ENCODE measurements at regions not wholly inside any gene's neighbourhood (a gene's known extent, or its start where the extent isn't known, plus 50 kb on each side); places are given as distances from the start of the nearest gene placed in this dataset.
"Not testable (repeated sequence)": the region's sequence is repeated elsewhere in the genome, so short reads cannot be mapped to it uniquely, and the experiment has no call there.

DNA sequence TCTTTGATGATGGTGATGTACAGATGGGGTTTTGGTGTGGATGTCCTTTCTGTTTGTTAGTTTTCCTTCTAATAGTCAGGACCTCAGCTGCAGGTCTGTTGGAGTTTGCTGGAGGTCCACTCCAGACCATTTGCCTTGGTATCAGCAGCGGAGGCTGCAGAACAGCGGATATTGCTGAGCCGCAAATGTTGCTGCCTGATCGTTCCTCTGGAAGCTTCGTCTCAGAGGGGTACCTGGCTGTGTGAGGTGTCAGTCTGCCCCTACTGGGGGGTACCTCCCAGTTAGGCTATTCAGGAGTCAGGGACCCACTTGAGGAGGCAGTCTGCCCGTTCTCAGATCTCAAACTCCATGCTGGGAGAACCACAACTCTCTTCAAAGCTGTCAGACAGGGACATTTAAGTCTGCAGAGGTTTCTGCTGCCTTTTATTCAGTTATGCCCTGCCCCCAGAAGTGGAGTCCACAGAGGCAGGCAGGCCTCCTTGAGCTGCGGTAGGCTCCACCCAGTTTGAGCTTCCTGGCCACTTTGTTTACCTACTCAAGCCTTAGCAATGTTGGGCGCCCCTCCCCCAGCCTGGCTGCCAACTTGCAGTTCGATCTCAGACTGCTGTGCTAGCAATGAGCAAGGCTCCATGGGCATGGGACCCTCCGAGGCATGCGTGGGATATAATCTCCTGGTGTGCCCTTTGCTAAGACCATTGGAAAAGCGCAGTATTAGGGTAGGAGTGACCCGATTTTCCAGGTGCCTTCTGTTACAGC is 264.5 kb downstream of the MATN1 start:
- not testable (repeated sequence) for DNase-seq

DNA sequence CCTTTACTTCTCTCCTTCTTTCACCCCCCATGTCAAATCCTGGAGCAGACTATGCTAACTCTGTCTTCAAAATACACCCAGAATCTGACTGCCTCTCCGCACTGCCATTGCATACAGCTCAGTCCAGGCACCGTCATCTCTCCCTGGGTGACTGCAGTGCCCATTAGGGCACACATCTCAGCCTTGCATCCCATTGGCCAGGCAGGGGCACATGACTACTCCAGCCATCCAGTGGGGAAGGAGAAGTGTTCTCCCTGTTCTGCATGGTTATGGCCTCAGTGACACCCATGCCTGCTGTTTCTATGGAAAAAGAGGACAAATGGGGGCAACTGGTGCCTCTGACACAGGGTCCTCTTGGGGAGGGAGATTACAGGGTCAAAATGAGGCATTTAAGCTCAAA is 270.5 kb downstream of the MATN1 start:
- DNase-seq = no peak

DNA sequence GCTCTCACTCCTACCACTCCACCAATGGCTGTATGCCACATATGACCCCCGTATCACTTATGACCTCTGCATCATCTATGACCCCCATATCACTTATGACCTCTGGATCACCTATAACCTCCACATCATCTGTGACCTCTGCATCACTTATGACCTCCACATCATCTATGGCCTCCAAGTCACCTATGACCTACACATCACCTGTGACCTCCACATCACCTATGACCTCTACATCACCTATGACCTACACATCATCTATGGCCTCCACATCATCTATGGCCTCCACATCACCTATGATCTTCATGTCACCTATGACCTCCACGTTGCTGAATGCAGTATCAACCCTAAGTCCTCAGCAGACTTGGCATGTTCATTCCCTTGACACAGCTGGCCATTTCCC is 271.2 kb downstream of the MATN1 start:
- DNase-seq = no peak

DNA sequence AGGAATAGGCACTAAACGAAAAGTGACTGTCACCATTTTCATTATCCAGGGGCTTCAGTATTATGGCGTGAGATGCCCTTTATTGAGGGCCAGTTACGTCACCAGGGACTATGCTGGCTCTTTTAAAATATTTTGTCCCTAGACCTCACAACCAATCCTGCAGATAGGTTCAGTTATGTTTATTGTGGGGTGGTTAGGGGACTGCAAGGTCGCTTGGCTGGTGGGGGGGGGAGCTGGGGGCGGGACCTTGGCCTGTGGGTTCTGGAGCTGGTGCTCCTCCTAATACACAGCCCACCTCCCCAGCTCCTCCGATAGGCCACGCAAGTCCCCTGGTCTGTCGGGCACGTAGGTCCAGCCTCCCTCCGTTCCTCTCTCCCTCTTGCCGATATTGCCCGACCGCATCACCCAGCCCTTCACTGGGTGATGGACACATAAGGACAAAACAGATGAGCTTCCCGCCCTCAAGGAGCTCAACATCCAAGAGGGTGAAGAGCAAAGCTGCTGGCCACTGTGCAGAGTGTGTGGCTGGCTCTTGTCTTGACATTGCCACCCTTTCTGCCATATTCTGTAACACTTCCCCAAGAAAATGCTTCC is 271.8 kb downstream of the MATN1 start:
- no peak for DNase-seq

DNA sequence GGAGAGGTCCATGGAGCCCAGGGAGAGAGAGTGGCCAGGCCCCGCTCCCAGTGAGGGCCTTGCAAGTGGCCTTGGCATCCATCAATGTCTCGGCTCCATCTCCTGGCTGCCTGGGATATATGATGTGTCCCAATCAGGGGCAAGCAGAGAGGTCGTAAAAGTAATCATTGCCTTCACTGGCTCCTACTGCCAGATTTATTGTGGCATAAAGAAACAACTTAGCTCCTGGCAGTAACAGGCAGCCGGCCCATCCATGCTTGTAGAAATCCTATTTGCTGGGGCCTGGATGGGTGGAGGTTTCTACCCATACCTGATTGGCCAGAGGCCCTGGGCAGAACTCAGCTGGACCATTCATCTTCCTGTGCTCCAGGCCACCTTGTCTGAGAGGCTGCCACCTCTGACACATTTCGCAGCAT is 272.6 kb downstream of the MATN1 start:
- DNase-seq = no peak

DNA sequence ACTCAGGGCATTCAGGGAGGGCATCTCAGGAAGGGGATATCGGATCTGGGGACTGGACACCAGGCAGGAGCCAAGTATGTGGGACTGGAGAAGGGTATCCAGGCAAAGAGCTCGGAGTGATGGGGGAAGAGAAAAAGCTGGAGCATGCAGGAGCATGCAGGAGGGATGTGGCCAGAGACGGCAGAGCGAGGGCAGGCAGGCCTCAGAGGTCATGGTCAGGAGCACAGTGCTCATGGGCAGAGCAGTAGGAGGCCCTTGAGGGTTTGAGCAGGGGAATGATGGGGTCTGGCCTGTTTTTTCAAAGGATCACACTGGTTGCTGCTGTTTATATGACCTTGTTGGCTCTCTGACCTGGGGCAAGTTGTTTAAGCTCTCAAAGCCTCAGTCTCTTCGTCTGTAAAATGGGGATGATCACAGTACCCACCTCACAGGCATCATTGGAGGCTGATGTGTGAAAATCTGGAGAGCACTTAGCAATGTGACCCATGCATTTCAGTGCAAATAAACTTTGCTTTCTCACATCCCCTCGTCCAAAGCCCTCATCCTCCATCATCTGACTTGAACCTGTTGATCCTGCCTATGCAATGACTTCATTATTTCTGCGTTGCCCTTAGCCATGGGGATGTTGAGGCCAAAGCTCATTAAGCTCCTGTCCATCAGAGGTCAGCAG is 273.1 kb downstream of the MATN1 start:
- no peak for DNase-seq

DNA sequence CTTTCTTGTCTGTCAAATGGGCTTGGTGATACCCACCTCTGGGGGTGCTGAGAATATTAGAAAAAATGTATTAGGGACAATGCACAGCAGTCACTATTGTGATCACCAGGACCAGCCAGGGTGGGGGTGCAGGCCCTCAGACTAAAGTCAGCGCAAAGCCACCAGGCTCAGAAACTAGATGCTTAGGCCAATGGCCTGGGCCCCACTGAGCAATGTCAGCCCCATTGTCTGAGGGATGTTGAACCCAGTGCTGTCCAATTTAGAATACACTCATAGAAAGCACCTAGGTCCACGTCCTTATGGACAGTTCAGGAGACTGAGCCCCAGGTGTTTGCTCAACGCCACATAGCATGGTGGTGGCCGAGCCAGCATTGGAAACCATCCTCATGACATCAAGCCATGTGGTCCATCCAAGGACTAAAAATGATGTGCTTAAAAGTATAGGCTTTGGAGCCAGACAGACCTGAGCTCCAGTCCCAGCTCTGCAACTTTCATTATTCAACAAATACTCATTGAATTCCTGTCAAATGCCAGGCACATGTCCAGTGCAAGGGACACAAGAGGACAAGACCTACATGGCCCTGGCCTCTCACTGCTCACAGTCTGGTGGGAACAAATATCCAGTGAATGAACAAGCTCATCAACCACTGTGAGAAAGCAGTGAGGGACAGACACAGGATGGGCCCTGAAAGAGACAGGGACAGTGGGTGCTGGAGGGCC is 273.8 kb downstream of the MATN1 start:
- DNase-seq = no peak

DNA sequence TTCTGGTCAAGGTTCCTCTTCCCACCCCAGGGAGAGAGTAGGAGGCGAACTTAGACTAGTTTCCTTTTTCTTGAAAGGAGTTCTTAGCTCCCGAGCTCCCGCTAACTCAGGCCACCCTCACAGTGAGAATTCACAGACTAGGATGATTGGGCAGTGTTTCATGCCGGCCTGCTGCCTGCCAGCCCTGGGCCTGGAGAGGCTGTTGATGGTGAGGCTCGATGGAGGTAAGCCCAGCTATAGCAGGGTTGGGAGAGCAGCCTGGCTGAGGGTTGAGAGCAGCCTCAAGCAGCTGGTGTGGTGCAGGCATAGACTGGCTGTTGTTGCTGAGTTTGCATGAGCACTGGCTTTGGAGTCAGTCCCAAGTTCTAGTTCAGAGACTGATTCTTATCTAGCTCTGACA is 274.4 kb downstream of the MATN1 start:
- DNase-seq = no peak

DNA sequence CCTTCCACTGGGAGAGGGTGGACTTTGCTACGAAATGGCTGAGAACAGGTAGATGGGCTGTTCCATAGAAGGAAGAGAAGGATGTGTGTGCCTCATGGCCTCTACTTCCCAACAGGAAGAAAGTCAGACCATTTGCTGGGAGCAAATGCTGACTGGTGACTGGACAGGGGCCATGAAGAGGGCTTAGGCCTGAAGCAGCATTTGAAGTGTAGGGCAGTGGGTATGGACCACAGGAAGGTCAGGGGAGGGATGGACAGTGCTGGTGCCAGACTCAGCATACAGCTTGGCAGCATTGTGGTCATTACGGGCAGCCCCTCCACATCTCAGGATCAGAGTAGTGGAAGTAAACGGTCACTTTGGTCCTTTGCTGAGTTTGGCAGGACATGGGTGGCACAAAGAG is 275.7 kb downstream of the MATN1 start:
- DNase-seq = no peak

DNA sequence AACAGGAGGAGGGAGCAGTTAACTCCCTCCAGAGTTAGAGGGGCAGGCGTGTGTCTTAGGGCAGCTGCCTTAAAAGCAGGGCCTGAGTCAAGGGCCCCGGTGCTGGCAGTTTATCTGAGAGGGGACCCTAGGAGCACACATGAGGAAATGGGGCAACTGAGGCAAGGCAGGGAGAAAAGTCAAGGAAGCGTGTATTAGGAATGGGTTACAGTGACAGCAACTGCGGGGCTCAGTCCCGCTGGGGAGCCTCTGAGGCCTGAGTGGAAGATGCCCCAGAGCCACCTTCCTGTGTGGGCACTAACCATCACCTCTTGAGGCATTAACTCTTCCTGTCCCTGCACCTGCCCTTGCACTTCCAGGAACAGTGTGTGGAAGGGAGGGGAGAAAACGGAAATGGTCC is 276.3 kb downstream of the MATN1 start:
- DNase-seq = no peak

DNA sequence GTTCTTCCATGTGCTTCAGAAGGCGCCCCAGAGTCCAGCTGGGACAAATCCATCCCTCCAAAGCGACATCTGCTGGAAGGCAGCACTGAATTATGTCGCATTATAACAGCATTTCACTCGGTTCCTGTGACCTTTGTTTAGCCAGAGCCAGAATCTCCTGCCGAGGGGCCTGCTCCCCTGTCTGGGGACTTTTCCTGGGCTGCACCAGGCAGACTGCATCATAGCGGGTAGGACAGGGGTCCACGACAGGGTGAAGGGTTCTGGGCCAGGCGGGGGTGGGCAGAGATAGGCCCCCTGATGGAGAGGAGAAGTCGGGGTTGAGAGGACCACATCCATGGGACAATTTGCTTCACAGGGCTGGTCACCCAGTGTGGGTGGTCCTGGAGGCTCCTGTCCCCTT is 276.9 kb downstream of the MATN1 start:
- DNase-seq = no peak

DNA sequence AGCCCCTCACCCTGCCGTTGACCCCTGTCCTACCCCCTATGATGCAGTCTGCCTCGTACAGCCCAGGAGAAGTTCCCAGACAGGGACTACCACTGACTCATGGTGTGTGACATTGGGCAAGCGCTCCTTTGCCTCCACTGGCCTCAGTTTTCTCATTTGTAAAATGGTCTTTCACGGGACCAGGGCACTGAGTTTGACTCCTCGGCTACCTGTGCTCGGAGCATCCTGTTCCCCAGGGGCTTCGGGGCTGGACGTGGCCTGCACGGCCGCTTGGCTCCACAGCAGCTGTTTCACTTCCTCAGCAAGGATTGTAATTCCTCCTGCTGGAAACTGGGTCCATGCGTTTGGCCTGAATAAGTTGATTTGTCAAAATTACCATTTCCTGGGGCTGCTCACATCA is 277.3 kb downstream of the MATN1 start:
- DNase-seq = no peak

DNA sequence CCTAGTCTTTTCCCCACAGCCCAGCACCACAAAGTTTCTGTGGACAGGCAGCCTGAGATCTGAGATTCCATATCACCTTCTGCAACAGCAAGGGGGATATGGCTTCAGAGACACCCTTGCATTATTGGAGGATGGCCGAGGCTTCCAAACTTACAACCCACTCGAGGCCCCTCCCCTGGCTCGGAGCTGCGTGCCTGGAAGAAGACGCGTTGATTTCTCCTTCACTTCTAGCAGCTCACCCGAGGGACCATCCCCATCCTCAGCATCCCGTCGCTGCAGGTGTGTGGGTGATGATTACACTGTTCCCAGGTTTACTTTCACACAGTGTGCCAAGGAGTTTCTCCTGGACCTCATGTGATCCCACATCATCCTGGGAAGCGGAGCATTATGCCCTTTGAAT is 277.9 kb downstream of the MATN1 start:
- no peak for DNase-seq

DNA sequence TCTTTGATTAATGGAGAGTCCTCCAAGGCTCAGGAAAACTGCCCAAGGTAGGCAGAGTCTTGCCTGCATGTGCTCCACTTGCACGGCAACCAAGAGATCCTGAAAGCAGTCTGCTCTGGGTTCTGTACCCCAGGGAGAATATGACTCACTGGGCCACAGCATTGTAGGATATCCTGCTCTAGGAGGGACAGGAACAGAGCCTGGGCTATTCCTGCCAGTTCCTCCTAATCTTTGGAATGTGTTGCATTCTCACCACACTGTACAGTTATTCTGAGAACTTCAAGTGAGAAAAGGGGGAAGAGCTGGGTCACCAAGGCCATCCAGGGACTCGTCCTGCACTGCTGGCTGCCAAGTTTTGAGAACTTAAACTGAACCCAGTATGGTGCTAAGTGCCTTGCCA is 278.5 kb downstream of the MATN1 start:
- no peak for DNase-seq

DNA sequence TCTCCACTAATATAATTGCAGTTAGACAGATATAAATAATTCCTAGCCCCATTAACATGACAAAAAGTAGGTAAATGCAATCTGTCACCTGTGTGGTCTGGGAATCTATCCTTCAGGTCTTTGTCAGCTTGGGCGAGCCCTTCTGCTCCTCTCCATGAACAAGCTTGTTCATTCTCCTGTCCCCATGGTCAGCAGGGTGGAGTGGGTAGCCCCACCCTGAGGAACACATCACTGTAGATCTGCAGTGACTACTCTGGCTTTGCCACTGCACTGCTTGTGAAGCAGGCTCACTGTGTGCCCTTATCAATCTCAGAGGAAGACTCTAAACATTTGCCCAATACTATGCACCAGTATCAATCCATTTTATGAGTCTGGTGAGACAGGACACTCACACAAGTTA is 279.0 kb downstream of the MATN1 start:
- no peak for DNase-seq

DNA sequence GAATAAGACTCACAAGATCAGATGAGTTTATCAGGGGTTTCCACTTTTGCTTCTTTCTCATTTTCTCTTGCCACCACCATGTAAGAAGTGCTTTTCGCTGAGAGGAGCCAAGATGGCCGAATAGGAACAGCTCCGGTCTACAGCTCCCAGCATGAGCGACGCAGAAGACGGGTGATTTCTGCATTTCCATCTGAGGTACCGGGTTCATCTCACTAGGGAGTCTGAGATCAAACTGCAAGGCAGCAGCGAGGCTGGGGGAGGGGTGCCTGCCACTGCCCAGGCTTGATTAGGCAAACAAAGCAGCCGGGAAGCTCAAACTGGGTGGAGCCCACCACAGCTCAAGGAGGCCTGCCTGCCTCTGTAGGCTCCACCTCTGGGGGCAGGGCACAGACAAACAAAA is 285.1 kb downstream of the MATN1 start:
- not testable (repeated sequence) for DNase-seq

DNA sequence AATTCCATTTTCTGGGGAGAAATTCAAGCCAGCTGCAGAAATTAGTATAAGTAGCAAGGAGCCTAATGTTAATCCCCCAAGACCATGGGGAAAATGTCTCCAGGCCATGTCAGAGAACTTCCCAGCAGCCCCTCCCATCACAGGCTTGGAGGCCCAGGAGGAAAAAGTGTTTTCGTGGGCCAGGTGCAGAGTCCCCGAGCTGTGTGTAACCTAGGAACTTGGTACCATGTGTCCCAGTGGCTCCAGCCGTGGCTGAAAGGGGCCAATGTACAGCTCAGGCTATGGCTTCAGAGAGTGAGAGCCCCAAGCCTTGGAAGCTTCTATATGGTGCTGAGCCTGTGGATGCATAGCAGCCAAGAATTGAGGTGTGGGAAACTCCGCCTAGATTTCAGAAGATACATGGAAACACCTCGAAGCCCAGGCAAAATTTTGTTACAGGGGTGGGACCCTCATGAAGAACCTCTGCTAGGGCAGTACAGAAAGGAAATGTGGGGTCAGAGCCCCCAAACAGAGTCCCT is 286.3 kb downstream of the MATN1 start:
- no peak for DNase-seq

DNA sequence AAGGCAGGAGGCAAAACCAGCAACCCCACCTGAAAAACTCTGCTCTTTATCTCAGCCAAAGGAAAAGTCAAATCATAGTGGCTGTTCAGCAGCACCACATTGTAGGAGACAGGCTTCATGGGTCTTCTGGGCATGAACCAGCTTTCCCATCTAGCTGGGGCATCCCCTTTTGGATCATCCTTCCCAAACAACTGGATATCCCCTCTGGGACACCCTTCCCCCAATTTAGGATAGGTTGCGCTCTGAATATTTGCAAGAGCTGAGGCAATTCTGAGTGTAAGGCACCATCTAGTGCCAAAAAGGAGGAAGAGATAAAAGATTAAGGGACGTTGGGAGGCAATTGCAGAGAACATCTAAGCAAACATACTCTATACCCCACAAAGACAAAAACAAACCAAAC is 295.8 kb downstream of the MATN1 start:
- DNase-seq = no peak

DNA sequence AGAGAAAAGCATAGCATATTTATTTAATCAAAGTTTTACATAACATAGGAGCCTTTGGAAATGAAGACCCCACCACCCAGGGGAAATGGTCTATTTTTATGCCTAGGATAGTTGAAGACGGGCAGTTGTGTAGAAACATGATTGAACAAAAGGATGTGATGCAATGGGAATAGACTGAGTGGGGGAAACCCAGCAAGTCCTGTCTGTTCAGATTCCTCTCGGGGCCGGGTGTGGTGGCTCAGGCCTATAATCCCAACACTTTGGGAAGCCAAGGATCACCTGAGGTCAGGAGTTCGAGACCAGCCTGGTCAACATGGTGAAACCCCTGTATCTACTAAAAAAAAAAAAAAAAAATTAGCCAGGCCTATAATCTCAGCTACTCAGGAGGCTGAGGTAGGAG is 298.3 kb downstream of the MATN1 start:
- no peak for DNase-seq

DNA sequence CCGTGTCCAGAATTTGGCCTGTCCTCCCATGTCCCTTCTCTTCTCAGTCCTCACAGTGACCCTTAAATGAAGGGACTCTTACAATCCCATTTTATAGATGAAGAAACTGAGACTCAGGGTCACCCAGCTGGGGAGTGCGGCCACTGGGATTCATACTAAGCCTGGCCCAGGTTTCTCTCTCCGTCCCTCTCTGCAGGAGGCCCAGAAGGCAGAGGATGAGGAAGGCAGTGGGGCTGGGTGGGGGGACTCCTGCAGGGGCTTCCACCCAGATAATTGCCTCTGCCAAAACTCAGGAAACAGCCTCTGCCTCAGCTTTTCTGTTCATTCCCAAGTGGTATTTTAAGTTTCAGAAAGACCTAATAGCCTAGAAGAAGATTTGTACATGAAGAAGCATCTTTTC is 299.8 kb downstream of the MATN1 start:
- no peak for DNase-seq

DNA sequence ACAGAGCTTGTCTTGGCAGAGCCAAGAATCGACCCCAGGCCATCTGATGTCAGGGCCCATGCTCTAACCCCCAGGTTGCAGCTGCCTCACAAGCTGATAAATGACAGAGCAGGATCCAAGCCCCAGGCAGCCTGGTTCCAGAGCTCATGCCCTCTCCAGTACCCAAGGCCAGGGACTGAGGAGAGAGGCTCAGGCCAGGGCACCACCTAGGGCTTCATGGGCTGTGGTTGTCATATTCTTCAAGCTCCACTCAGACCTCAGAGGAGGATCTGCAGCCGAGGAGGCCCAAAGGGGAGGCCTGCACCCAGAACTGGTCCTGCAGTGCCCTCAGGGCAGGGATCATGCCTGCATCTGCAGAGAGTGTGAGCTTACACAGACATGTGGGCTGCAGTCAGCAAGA is 301.1 kb downstream of the MATN1 start:
- no peak for DNase-seq

DNA sequence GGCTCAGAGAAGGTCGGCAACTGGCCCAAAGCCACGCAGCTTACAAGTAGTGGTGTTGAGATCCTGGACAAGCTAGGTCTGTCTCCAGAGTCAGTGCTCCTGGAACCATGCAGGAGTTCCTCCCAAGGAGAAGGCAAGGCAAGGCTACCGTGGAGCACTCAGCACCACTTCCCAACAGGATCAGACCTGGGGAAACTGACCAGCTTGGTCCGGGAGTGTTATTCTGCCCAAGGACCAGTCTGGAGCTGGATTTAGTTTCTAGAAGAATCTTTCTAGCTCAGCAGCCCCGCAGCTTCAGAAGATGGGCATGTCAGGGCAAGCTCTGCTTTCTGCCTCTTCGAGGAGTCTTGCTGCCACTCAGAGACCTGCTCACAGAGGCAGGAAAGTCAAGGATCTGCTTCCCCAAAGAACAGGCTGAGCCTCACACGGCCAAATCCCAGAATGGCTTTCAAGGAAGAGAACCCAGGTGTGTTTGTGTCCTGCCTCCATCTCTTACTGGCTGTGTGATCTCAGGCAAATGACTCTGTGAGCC is 302.8 kb downstream of the MATN1 start:
- DNase-seq = no peak

Data from right lung (tissue), 2 donors.